ENCODE measurements at regions not wholly inside any gene's neighbourhood (a gene's known extent, or its start where the extent isn't known, plus 50 kb on each side); places are given as distances from the start of the nearest gene placed in this dataset.

GRCh38 chr12:110972866-110973265 is 52.5 kb upstream of the MYL2 start:
- Histone ChIP-seq H2BK5ac (ENCODE audit: low read depth, low read length) (no peak overlapping the region), H2BK12ac (ENCODE audit: low read depth, low read length) (no peak overlapping the region), H3K27ac (ENCODE audit: low read depth, low read length) (no peak overlapping the region), H3K36me3 (ENCODE audit: control insufficient read depth in 2 of 4, insufficient read depth in 4 of 4, low read length in 3 of 4) (no peaks in the 10 kb centered on the region), H3K79me2 (ENCODE audit: control insufficient read depth in 1 of 2, insufficient read depth in 2 of 2, low read length in 2 of 2) (no peaks in the 10 kb centered on the region), H4K91ac (replicated peaks; ENCODE audit: insufficient read length, low read length) (no peak overlapping the region), H4K20me1 (replicated peaks in 1 of 2; ENCODE audit: control insufficient read depth in 1 of 2, insufficient read depth in 2 of 2, low read length in 2 of 2) (no peaks in the 10 kb centered on the region), H3K14ac (ENCODE audit: insufficient read length) (no peak overlapping the region), H3K23me2 (ENCODE audit: low read depth, low read length) (no peaks in the 10 kb centered on the region), H3K27me3 (replicated peaks in 1 of 4; ENCODE audit: control insufficient read depth in 3 of 4, extremely low read depth in 1 of 4, insufficient read depth in 3 of 4, low read length in 3 of 4) (no peaks in the 10 kb centered on the region; a peak in 1 of 7 replicates), H3K56ac (replicated peaks; ENCODE audit: insufficient read length, low read depth, low read length) (no peak overlapping the region), H4K5ac (ENCODE audit: insufficient read length, low read depth, low read length) (no peak overlapping the region), H2BK120ac (replicated peaks; ENCODE audit: low read depth, low read length) (no peak overlapping the region), H2BK20ac (ENCODE audit: low read length) (no peak overlapping the region), H2AK5ac (ENCODE audit: low read depth, low read length) (no peak overlapping the region), H4K8ac (ENCODE audit: extremely low read depth, insufficient read depth, low read length) (no peak overlapping the region), H3K4me3 (ENCODE audit: extremely low read depth in 1 of 4, insufficient read depth in 2 of 4, low read depth in 3 of 4, low read length in 4 of 4) (no peak overlapping the region), H3K4me2 (ENCODE audit: insufficient read depth in 1 of 2, low read depth in 2 of 2, low read length in 2 of 2) (no peak overlapping the region), H3K9ac (replicated peaks in 1 of 4; ENCODE audit: extremely low read depth in 1 of 4, low read depth in 3 of 4, low read length in 3 of 4) (no peak overlapping the region), H3K79me1 (ENCODE audit: low read depth, low read length) (no peaks in the 10 kb centered on the region), H3K23ac (ENCODE audit: insufficient read length) (no peak overlapping the region), H3K9me3 (ENCODE audit: insufficient read depth in 2 of 2, low read depth in 1 of 2, low read length in 1 of 2) (no peaks in the 10 kb centered on the region), H2AFZ (ENCODE audit: low read length) (no peak overlapping the region), H3K4ac (replicated peaks; ENCODE audit: insufficient read length, low read depth, low read length) (no peak overlapping the region), H3K4me1 (replicated peaks in 1 of 4; ENCODE audit: control insufficient read depth in 3 of 4, insufficient read depth in 4 of 4, low read length in 3 of 4) (no peaks in the 10 kb centered on the region), H2BK15ac (ENCODE audit: low read length) (no peak overlapping the region), H3K18ac (ENCODE audit: extremely low read depth, low read length) (no peak overlapping the region)
- DNase-seq (ENCODE audit: low read depth in 1 of 2, low spot score in 2 of 2) (no peak), FAIRE-seq (no peak)
- ChIA-PET POLR2A (ENCODE audit: partially characterized antibody) (no interaction called here), CTCF (ENCODE audit: partially characterized antibody) (interaction anchor here (0.8 kb wide), 1 partner anchor 296 kb away, joined by 3 read pairs; no protein-coding TSS in a partner anchor)
- WGBS, 2 experiments (ENCODE audit: extremely low coverage in 1 of 2, insufficient coverage in 1 of 2, insufficient read length in 1 of 2, insufficient replicate concordance in 2 of 2, low coverage in 1 of 2, low lambda C conversion rate in 2 of 2, missing lambda C conversion rate in 1 of 2): 83% methylated on average over 3 of the region's 3 CpGs; no CpG with 5 or more reads in 1 of the 2 experiments
- TF ChIP-seq RFX5 (IDR thresholded peaks at IDR 0.05; ENCODE audit: borderline replicate concordance, low read depth, low read length) (no peak), CHD1 (IDR thresholded peaks at IDR 0.05; ENCODE audit: low read depth, low read length) (no peak), ZNF274 (IDR thresholded peaks at IDR 0.05; ENCODE audit: borderline replicate concordance, extremely low read depth, low read length) (no peak), CHD2 (IDR thresholded peaks at IDR 0.05; ENCODE audit: low read length) (no peak), BCL11A (IDR thresholded peaks at IDR 0.05; ENCODE audit: low read depth in 2 of 2, low read length in 2 of 2) (no peak), TCF12 (IDR thresholded peaks at IDR 0.05; ENCODE audit: low read depth, low read length) (no peak), TEAD4 (IDR thresholded peaks at IDR 0.05; ENCODE audit: low read depth, low read length) (no peak)
- TF ChIP-seq, protein P1, sequence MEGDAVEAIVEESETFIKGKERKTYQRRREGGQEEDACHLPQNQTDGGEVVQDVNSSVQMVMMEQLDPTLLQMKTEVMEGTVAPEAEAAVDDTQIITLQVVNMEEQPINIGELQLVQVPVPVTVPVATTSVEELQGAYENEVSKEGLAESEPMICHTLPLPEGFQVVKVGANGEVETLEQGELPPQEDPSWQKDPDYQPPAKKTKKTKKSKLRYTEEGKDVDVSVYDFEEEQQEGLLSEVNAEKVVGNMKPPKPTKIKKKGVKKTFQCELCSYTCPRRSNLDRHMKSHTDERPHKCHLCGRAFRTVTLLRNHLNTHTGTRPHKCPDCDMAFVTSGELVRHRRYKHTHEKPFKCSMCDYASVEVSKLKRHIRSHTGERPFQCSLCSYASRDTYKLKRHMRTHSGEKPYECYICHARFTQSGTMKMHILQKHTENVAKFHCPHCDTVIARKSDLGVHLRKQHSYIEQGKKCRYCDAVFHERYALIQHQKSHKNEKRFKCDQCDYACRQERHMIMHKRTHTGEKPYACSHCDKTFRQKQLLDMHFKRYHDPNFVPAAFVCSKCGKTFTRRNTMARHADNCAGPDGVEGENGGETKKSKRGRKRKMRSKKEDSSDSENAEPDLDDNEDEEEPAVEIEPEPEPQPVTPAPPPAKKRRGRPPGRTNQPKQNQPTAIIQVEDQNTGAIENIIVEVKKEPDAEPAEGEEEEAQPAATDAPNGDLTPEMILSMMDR (IDR thresholded peaks at IDR 0.05; ENCODE audit: control extremely low read depth in 1 of 3, insufficient read depth in 1 of 3, low read depth in 1 of 3, low read length in 3 of 3): no peak
- TF ChIP-seq, protein P2, sequence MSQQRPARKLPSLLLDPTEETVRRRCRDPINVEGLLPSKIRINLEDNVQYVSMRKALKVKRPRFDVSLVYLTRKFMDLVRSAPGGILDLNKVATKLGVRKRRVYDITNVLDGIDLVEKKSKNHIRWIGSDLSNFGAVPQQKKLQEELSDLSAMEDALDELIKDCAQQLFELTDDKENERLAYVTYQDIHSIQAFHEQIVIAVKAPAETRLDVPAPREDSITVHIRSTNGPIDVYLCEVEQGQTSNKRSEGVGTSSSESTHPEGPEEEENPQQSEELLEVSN (IDR thresholded peaks at IDR 0.05): no peak
